ENCODE measurements at regions not wholly inside any gene's neighbourhood (a gene's known extent, or its start where the extent isn't known, plus 50 kb on each side); places are given as distances from the start of the nearest gene placed in this dataset.
"Not testable (repeated sequence)": the region's sequence is repeated elsewhere in the genome, so short reads cannot be mapped to it uniquely, and the experiment has no call there.

DNA sequence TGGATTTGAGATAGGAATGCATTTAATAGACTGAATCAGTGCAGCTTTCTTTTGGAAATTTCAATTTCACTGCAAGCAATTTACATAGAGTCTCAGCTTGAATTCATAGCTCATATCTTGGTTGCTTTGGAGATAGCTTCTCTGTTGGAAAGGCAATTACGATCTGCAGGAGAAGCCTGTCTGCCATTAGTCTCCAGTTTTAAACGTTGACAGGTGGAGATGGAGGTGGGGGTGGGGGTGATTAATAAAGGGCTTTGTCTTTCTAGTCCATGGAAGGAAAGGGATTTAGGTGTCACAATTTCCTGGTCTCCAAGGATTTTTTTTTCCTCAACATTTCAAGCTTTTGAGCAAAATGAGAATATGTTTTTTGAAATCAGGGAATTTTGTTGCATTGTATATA, 184.7 kb downstream of the CARTPT start:
- in situ Hi-C loops (cut with HindIII; ENCODE audit: low sequenced_read_pairs), result no loop called here

DNA sequence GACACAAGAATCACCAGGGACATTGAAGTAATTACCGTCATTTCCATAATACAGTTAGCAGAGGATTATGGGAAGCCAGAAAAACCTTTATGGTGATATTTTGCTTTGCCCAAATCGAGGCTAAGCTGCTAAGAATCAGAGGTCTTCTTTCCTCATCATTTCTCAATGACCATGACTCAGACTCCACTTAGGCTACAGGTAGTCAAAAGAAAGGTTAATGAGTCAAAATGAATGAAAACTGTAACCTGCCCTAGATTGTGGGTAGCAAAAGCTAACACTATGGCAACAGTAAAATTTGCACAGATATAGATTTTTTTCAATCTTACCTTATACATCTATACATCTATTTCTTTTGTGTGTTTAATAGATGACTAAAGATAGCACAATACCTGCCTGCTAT, 185.8 kb downstream of the CARTPT start:
- in situ Hi-C loops (cut with HindIII; ENCODE audit: low sequenced_read_pairs), result no loop called here

DNA sequence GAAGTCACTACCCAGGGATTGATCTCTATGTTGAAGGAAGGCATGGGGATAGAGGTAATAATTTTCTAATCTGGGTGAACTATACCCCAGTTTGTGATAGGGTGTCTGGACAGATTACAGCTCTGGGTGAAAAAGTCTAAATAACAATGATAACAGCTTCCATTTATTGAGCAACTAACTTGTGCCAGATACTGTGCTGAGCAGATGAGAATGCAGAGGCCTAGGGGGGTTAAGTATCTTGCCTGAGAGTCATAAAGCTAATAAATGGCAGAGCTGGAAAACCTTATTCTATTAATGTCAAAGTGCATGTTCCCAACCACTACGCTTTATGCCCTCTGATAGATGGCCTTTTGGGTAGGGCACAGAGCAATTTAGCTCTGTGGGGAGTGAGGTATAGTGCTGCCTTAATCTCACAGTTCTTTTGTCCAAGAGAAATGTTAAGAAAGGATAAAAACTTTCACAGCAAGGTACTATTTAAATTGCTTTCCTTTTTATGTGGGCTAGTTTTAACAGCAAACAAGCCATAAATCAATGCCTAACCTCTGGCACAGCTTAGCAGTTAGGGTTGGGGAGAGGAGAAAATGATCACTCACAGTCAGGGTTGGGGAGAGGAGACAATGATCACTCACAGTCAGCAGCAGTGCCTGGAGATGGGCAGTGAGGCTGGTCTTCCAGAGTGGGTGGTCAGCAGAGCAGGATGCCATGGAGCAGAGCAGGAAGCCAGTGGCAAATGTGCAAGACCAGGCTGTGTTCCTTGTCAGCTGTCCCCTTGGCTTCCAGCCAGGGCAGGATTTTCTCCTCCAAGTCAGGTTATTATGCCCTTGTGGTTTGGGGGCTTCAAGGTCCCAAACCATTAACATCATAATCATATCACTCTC, 187.0 kb downstream of the CARTPT start:
- in situ Hi-C loops (cut with HindIII; ENCODE audit: low sequenced_read_pairs), result no loop called here

DNA sequence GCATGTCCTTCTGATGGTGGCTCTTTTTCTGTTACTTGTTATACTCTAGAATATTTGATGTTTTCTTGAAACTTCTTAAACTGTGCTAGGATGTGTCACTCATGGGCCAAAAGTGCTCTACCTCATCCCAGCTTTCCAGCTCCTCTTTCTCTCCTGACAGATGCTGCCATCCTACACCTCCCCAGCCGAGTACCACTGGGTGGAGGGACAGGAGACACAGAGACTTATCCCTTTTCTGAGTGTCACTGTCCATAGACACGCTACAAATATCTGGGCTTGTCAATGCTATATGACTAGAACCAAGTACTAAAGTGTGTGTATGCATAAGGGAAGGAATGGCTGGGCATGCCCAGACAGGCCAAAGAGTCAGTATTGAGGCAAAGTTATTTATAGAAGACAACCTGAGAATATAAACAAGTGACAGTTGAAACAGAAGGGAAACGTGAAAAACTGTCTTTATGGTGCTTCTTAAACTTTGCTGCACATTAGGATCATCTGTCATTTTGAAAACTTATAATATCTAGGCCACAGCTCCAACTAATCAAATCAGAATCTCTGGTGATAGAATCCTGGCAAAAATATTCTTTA, 188.0 kb downstream of the CARTPT start:
- in situ Hi-C loops (cut with HindIII; ENCODE audit: low sequenced_read_pairs), result no loop called here

DNA sequence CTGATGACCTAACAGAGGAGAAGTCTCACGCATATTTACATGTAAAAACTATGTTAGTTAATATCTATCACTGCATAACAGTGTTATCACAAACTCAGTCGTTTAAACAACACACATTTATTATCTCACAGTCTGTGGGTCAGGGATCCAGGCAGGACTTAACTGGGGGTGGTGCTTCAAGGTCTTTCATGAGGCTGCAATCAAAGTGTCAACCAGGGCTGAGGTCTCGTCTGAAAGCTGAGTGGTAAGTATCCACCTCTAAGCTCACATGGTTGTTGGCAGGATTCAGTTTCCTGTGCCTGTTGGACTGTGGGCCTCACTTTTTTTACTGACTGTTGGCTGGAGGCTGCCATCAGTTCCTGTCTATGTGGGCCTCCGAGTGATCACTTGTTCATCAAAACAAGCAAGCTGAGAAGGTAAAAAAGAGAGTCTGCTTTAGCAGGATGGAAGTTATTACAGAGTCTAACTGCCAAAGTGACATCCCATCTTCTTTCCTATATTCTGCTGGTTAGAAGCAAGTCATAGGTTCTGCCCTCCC, 188.6 kb downstream of the CARTPT start:
- in situ Hi-C loops (cut with HindIII; ENCODE audit: low sequenced_read_pairs), result no loop called here

DNA sequence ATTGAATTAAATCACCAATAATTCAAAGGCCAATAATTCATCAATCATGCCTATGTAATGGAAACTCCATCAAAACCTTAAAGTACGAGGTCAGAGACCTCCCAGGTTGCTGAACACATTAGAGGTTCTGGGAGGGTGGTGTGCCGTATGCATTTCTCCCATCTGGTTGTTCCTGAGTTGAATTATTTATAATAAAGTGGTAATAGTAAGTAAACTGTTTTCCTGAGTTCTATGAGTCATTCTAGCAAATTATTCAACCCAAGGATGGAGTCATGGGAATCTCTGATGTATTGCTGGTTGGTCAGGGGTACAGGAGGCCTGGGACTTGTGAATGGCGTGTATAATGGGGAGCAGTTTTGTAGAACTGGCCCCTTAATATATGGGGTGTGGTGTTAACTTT, 191.7 kb downstream of the CARTPT start:
- in situ Hi-C loops (cut with HindIII; ENCODE audit: low sequenced_read_pairs), result no loop called here

DNA sequence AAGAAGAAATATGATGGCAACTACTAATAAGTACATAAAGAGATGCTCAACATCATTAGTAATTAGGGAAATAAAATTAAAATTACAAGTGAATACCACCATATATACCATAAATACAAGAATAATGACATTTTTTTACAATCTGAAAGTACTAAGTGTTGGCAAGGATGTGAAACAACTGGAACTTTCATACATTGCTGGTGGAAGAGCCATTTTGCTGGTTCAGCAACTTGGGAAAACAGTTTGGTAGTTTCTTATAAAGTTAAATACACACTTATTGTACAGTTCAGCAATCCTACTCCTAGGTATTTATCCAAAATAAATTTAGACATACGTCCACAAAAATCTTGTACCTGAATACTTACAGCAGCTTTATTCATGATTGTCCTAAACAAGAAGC, 192.9 kb downstream of the CARTPT start:
- in situ Hi-C loops (cut with HindIII; ENCODE audit: low sequenced_read_pairs), result no loop called here

DNA sequence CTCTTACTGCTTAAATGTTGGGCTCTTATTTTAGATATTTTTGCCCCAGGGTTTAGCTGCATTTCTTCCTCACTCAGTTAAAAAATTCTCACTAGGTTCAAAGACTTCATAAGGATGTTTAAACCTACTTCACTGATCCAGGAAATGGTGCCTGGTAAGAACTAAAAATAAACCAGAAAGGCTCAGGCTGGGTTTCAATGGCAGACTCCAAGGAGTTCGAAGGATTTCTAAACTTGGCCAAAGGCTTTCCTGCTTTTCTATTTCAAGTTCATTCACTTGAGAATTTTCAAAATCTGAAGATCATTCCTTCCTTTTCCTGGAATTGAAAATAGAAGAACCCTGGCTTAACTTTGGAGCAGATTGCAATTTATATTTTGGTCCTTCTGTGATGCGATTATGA, 193.0 kb upstream of the MAP1B start:
- in situ Hi-C loops (cut with HindIII; ENCODE audit: low sequenced_read_pairs), result no loop called here

DNA sequence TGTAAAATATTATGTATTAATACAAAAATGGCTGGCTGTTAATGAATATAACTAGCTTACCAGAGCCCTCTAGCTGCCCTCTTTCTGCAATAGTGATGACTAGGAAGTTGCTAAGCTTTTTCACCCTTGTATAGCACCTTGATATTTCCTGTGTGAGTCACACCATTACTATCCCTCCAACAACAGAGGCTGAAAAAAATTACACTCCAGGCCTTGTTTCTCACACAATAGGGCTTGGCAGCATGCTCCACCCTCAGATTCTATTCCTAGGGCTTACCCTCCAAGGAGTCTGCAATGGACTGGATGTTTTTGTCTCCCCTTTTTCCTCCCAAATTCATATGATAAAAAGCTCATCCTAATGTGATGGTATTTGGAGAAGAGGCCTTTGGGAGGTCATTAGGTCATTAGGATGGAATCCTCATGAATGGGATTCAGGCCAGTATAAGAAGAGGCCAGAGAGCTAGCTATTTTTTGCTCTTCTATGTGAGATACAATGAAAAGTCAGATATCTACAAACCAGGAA, 184.6 kb upstream of the MAP1B start:
- in situ Hi-C loops (cut with HindIII; ENCODE audit: low sequenced_read_pairs), result no loop called here

DNA sequence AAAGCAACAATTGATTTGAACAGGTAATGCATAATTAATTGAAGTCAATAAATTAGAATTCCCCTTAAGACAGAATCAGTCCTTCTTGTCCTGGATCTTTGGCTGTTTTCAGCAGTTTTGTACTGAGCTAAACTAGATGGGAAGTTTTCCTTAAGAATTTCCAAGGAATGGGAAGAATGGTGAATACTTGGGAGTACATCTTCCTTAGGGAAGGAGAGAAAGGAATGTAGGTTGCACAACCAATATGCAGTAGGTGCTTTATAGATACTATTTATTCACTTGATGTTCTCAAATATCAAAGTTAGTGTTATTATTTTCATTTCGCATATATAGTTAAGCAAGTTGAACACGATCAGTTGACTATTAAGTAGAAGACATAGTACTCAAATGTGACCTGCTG, 183.5 kb upstream of the MAP1B start:
- in situ Hi-C loops (cut with HindIII; ENCODE audit: low sequenced_read_pairs), result no loop called here

DNA sequence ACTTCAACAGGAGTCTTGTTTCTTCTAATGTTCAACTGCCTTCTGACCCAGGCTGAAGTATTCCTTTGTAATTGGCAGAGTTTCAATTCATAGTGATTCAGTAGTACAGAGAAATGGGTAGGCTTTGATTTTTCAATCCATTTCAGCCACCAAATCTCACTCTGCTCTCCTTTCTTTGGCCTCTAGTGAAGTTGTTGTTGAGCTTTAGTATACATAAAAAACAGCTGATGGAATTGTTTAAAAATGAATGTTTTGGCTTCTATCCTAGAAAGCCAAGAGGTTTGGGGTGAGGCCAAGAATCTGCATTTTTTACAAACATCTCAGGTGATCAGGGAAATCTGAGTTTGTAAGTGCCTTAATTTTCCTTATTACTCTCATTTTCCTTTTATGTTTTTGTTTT, 182.9 kb upstream of the MAP1B start:
- in situ Hi-C loops (cut with HindIII; ENCODE audit: low sequenced_read_pairs), result no loop called here

DNA sequence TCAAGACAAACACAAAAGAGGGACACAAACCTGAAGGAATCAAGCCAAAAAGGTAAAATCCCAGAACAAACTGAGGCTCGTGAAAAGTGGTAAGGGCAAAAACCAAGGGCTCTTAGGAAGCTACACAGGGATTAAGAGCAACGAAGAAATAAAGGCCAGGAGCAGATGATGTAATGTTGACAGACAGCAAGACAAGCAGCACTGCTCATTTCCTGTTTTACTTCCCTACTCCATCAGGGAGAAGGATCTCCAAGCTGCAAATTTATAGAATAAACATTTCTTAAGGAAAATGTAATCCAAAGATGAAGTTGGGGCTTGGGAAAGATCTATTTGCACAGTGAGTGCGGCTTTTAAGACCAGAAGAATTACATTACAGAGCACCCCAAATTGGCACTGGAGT, 182.3 kb upstream of the MAP1B start:
- in situ Hi-C loops (cut with HindIII; ENCODE audit: low sequenced_read_pairs), result no loop called here

DNA sequence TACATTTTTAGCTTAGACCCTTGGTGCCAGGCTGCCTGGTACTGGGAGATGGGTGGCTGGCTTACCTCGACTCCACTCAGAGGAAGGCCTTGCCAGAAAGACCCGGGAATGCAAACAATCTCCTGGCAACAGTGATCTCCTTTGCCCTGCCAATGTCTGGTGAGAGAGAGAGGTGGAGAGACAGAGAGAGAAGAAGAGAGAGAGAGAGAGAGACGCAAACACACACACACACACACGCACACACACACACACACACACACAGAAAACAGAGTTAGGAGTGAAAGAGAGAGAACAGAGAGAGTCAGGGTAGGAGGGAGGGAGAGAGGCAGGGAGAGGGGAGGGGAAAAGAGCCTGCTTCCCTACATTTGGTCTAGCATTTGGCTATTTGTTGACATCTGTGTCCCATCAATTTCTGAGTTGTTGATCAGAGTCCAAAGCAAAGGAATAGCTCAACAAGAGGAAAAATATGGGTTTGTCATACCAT, 181.6 kb upstream of the MAP1B start:
- in situ Hi-C loops (cut with HindIII; ENCODE audit: low sequenced_read_pairs), result no loop called here

DNA sequence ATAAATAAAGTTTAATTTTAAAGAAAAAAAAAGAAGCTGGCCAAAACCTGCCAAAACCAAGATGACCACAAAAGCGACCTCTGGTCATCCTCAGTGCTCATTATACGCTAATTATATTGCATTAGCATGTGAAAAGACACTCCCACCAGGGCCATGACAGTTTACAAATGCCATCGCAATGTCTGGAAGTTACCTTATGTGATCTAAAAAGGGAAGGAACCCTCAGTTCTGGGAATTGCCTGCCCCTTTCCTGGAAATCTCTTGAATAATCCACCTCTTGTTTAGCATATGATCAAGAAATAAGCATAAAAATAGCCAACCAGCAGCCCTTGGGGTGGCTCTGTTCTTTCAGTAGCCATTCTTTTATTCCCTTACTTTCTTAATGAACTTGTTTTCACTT, 178.3 kb upstream of the MAP1B start:
- in situ Hi-C loops (cut with HindIII; ENCODE audit: low sequenced_read_pairs), result no loop called here

DNA sequence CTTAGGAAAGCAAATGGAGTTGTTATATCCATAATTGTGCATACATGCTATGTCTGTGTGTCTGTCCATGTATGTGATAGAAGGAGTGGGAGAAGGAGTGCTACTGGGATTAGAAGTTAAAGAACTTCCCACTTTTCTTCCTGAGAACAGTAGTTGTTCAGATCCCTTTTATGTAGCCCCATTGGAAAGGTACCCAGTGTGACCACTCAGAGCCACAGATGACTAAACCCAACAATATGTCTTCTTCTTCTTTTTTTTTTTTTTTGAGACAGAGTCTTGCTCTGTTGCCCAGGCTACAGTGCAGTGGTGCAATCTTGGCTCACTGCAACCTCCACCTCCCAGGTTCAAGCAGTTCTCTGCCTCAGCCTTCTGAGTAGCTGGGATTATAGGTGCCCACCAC, 176.7 kb upstream of the MAP1B start:
- in situ Hi-C loops (cut with HindIII; ENCODE audit: low sequenced_read_pairs), result not testable (repeated sequence)

DNA sequence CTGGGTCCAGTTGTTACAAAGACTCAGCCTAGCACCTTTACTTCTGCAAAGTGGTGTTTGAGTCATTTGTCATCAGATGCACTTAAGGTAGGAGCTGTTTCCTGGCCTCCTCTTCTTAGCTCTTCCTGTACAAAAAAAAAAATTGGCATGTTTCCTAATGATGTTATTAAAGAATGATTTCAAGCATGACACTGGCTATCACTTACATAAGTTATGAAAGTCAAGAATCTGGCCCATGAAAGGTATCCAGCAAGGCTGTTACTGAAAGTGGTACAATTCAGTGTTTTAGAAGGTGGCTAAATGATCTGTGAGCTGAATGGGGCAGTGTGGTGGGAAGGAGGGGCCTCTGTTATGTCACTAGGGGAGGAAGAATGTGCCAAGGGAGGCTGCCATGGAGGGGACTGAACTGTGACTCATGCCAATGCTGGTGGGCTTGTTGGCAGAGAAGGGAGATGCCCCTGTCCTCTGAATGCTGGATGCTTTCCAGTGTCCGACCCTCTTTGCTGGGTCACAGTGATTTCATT, 175.1 kb upstream of the MAP1B start:
- in situ Hi-C loops (cut with HindIII; ENCODE audit: low sequenced_read_pairs), result no loop called here

DNA sequence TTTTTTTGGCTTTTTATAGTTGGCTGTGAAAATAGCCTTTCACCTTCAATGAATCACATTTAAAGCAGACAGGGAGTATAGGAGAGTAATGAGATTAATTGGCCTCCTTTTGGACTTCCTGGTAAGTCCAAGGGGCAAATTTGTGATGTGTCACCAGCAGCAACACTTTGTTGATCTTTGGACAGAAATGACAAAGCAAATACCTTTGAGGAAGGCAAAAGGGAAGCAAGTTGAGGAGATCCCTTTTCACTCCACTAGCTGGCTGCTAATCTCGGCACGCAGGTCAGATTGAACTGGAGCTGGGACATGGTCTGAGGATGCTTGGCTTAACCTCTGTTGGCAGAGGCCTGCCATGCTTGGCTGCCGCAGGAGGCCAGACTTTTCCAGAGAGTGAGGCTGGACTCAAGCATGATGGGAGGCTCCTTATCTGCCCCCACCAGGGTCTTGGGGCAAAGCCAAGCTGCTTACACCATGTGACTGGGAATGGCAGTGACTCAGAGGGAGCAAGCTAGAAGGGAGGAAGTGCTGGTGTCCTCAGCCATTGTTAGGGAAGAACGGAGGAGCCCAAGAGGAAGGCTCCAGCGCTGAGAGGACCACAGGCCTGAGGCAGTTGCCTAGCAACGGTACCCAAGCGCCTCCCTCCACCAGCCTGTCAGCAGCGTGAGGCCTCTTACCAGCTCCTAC, 174.5 kb upstream of the MAP1B start:
- in situ Hi-C loops (cut with HindIII; ENCODE audit: low sequenced_read_pairs), result no loop called here

DNA sequence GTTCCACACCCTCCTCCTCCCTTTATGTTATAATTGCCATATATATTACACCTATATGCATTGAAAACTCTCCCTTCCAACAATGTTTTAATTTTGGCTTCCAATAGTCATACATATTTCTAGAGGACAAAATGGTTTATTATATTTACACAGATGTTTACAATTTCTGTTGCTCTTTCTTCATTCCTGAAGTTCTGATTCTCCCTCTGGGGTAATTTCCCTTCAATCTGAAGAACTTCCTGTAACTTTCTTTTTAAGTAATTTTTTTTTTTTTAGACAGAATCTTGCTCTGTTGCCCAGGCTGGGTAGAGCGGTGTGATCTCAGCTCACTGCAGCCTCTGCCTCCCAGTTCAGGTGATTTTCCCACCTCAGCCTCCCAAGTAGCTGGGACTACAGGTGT, 173.0 kb upstream of the MAP1B start:
- in situ Hi-C loops (cut with HindIII; ENCODE audit: low sequenced_read_pairs), result no loop called here

DNA sequence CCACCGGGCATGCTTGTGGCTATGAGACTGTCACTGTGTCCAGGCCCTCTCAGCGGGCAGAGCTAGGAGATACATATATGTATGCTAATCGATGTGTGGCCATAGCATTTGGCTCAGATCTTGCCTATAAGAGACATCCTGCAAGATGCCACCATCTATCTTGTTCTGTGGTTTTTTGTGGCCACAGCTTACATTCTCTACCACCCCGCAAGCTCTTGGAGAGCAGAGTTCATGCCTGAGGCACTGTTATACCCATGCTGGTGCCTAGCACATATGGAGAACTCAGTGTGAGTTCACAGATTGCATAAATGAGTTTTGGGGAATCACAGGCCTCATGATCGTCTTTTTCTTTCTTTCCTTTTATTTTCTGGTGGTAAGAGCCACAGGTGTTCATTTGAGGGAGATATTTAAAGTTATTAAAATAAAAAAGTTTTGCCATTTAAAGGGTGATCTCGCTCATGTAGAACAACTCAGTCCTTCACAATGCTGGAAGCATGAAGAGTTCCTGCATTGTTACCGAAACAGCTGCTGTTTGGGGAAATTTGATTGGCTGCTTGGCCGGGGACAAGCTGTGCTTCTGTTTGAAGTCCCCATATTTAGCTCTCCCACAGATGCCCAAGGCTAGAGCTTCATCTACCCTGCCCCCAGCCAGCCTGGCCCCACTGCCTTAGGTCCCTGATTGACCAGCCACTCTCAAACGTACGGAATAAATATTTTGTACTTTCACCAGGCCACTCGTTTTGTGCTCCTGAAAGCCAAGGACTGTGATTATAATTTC, 169.2 kb upstream of the MAP1B start:
- in situ Hi-C loops (cut with HindIII; ENCODE audit: low sequenced_read_pairs), result no loop called here

DNA sequence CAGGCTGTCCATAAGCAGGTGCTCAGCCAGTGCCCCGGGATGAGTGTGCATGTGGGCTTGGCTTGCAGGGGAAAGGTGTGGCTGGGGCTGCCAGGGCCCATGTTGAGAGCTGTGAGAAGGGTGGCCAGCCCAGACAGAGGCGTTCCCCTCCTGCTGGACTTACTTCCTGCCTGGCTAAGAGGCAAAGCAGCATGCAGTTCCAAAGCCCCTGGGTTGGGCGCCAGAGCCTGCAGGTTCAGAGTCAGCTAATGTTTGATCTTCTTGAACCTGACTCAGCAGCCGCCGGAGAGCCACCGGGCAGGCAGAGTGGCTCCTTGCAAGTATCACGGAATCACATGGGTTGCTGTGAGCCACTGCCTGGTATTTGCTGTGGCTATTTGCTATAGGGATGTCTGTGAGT, 168.4 kb upstream of the MAP1B start:
- in situ Hi-C loops (cut with HindIII; ENCODE audit: low sequenced_read_pairs), result no loop called here

All from endothelial cell of hepatic sinusoid (primary cell).